ENCODE measurements at regions not wholly inside any gene's neighbourhood (a gene's known extent, or its start where the extent isn't known, plus 50 kb on each side); places are given as distances from the start of the nearest gene placed in this dataset.

DNA sequence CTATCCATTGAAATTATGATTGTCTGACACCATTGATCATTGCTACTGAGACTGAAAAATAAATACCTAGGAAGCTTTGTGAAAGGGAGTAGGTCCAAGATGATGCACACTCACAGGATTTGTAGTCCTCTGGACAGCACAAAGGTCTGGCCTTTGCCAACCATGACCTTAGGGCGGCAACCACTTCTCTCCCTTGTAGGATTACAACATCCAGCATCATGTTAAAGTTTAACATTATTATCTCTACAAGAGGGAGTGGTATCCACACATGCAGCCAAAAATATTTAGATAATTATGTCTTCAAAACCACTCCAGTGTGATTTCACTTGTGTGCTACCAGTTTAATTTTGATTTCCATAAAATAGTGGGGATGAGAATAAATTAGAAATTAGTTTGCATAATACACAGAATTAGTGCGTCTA lies 51.1 kb upstream of the NHSL1 start:
- TF ChIP-seq, protein P1, sequence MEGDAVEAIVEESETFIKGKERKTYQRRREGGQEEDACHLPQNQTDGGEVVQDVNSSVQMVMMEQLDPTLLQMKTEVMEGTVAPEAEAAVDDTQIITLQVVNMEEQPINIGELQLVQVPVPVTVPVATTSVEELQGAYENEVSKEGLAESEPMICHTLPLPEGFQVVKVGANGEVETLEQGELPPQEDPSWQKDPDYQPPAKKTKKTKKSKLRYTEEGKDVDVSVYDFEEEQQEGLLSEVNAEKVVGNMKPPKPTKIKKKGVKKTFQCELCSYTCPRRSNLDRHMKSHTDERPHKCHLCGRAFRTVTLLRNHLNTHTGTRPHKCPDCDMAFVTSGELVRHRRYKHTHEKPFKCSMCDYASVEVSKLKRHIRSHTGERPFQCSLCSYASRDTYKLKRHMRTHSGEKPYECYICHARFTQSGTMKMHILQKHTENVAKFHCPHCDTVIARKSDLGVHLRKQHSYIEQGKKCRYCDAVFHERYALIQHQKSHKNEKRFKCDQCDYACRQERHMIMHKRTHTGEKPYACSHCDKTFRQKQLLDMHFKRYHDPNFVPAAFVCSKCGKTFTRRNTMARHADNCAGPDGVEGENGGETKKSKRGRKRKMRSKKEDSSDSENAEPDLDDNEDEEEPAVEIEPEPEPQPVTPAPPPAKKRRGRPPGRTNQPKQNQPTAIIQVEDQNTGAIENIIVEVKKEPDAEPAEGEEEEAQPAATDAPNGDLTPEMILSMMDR (conservative IDR thresholded peaks at IDR 0.05; ENCODE audit: low read depth, low read length) = no peak
- DNase-seq (ENCODE audit: low read depth) = no peak
- H3K4me3 ChIP-seq (ENCODE audit: low read depth, low read length) = no peak overlapping the region

DNA sequence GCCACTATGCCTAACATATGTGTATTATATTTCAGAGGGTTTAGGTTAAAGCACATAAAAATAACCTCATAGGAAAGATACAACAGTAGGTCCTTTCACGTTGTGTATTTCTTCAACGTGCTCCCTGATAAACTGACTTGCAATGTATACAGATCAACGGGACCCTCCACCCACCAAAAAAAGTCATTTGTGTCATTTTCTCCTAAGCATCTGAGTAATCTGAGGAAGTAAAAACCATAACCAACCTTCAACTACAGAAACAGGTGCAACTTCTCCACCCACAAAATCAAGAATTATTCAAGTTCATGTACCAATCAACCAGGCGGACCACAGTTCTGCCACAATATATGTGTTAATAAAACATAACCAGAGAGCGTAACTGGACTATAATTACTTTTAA lies 54.9 kb upstream of the NHSL1 start:
- TF ChIP-seq, protein P1 (conservative IDR thresholded peaks at IDR 0.05; ENCODE audit: low read depth, low read length) = no peak
- no peak overlapping the region for H3K4me3 ChIP-seq (ENCODE audit: low read depth, low read length)
- DNase-seq (ENCODE audit: low read depth) = no peak

DNA sequence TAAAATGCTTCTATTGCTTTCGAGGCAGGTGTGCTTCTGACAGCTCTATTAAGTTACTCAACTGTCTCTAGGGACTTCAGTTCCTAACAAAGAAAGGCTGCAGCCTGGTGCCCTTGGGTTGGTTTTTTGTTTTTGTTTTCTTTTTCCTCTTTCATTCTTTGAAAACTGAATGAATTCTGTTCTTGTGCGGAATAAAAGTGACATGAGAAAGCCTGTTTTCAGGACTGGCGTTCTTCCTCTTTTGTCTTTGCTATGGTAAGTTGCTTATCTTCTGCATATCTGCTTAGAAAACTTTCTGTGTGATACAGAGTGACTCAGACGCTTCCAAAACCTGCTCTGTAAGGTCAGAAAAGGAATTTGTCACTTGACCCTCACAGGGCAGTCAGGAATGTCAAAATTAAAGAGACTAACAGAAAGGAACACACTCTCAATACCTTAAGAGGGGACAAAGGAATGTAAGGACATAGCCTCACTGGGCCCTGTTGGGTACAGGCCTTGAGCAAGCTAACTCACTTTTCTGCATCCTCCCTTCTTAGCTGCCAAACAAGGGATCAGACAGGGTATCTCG lies 56.2 kb upstream of the NHSL1 start:
- no peak overlapping the region for H3K4me3 ChIP-seq (ENCODE audit: low read depth, low read length)
- TF ChIP-seq, protein P1 (conservative IDR thresholded peaks at IDR 0.05; ENCODE audit: low read depth, low read length) = no peak
- no peak for DNase-seq (ENCODE audit: low read depth)

DNA sequence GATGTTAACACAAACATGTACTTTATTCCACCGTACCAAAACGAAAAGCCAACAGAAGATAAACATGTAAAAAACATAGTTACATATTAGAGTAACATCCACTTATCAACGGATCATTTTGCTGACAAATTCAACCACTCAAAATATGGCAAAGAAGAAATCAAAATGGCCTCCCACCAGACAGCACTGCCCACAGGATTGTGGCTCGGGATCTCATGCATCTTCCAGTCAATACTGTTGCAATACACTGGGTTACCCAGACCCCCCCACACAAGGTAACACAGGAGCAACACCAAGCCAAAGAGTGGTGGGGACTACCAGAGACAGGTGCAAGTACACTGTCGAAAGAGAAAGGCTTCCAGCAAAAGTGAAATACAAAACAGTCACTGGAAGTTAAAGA lies 57.9 kb upstream of the NHSL1 start:
- DNase-seq (ENCODE audit: low read depth) = no peak
- H3K4me3 ChIP-seq (ENCODE audit: low read depth, low read length) = no peak overlapping the region
- TF ChIP-seq, protein P1 (conservative IDR thresholded peaks at IDR 0.05; ENCODE audit: low read depth, low read length) = no peak

DNA sequence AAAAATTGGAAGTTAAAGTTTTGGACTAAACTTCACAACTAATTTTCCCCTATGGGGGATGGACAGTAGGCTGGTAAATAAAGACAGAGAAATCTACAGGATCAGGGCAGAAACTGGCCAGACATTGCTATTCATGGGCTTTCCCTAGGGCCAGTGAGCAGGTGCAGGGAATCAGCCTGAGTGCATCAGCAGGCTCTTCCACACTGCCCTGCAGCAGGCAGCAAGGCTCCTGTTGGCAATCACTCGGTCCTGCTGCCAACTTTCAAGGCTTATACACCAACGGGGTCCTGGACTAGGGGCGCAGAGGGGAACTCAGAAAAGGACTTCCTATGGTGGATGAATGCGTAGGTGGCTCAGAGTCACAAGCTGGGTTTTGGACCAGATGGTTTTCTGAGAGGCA lies 59.8 kb upstream of the NHSL1 start:
- no peak for DNase-seq (ENCODE audit: low read depth)
- TF ChIP-seq, protein P1 (conservative IDR thresholded peaks at IDR 0.05; ENCODE audit: low read depth, low read length) = no peak
- H3K4me3 ChIP-seq (ENCODE audit: low read depth, low read length) = no peak overlapping the region

DNA sequence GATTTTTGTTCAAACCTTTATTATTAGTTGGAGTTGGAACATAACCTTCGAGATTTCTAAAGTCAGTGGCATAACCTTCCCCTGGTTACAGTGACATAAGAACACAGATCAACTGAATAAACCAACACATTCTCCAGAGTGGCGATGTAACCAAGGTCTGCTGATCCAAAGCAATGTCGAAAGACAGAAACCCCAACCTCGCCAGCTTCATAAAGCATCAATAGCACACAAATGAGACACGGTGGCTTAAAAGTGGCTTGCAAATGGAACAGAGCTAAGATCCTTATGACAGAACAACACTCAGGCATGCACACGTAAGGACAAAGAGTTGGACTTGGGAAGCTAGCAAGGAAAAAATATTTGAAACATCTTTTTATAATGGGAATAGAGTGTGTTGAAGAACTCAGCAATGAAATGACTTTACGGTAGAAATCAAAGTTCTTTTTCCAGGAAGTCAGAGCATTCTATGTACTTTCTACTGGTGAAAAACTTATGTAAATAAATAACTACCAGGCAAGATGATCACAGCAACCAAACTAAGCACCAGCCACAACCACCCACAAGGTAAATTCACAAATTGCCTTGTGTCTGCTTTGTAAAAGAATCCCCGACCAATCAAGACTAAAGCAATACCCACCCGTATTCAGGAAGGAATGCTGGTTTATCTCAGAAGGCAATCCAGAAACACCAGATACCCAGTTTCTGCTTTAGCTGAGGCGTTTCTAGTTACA lies 61.0 kb upstream of the NHSL1 start:
- no peak for DNase-seq (ENCODE audit: low read depth)

More for the DNA sequence above, 61.0 kb upstream of the NHSL1 start:
- H3K4me3 ChIP-seq (ENCODE audit: low read depth, low read length) = no peak overlapping the region
- TF ChIP-seq, protein P1 (conservative IDR thresholded peaks at IDR 0.05; ENCODE audit: low read depth, low read length) = no peak

Data from choroid plexus epithelial cell (primary cell).